ENCODE measurements at regions not wholly inside any gene's neighbourhood (a gene's known extent, or its start where the extent isn't known, plus 50 kb on each side); places are given as distances from the start of the nearest gene placed in this dataset.
"Not testable (repeated sequence)": the region's sequence is repeated elsewhere in the genome, so short reads cannot be mapped to it uniquely, and the experiment has no call there.

DNA sequence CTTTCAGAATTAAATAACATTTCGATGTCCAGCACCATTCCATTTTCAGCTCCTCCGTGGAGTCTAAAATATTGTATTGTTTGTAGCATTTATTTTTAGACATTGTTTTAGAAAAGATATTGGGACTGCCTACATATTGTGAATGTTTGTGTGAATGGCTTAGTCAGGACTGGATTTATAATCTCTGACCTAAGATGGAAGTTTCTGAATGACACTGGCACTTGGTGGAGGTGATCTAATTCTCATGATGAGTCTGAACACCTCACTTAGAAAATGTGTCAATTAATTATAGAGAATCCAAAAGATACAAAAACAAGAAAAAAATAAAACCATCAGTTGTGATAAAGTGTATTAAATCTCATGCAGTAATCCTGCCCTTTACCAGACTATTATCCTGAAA, 60.8 kb upstream of the HBS1L start:
- Histone ChIP-seq H3K27me3 (no peaks in the 10 kb centered on the region), H3K4me3 (no peak overlapping the region), H3K9me3 (no peaks in the 10 kb centered on the region), H3K4me1 (no peaks in the 10 kb centered on the region), H3K27ac (no peak overlapping the region), H3K36me3 (no peaks in the 10 kb centered on the region)
- DNase-seq = no peak
- intact Hi-C loops (cut with DNase I; ENCODE audit: low total_unique reads) = no loop called here
- TF ChIP-seq POLR2AphosphoS5 (IDR thresholded peaks at IDR 0.05) = no peak
- TF ChIP-seq POLR2A (IDR thresholded peaks at IDR 0.05) = no peak
- TF ChIP-seq, protein P1, sequence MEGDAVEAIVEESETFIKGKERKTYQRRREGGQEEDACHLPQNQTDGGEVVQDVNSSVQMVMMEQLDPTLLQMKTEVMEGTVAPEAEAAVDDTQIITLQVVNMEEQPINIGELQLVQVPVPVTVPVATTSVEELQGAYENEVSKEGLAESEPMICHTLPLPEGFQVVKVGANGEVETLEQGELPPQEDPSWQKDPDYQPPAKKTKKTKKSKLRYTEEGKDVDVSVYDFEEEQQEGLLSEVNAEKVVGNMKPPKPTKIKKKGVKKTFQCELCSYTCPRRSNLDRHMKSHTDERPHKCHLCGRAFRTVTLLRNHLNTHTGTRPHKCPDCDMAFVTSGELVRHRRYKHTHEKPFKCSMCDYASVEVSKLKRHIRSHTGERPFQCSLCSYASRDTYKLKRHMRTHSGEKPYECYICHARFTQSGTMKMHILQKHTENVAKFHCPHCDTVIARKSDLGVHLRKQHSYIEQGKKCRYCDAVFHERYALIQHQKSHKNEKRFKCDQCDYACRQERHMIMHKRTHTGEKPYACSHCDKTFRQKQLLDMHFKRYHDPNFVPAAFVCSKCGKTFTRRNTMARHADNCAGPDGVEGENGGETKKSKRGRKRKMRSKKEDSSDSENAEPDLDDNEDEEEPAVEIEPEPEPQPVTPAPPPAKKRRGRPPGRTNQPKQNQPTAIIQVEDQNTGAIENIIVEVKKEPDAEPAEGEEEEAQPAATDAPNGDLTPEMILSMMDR (IDR thresholded peaks at IDR 0.05) = no peak
- TF ChIP-seq EP300 (IDR thresholded peaks at IDR 0.05; ENCODE audit: low read depth) = no peak
- in situ Hi-C loops (cut with MboI; ENCODE audit: low pct_ligation_motif_present in 1 of 4, low pct_unique_long_range_greater_than_20kb in 1 of 4, low sequenced_read_pairs in 3 of 4) = no loop called here
- 82 to 93% methylated on average over 2 of the region's 2 CpGs for WGBS, 2 donors (ENCODE audit: low coverage in 1 of 2)

DNA sequence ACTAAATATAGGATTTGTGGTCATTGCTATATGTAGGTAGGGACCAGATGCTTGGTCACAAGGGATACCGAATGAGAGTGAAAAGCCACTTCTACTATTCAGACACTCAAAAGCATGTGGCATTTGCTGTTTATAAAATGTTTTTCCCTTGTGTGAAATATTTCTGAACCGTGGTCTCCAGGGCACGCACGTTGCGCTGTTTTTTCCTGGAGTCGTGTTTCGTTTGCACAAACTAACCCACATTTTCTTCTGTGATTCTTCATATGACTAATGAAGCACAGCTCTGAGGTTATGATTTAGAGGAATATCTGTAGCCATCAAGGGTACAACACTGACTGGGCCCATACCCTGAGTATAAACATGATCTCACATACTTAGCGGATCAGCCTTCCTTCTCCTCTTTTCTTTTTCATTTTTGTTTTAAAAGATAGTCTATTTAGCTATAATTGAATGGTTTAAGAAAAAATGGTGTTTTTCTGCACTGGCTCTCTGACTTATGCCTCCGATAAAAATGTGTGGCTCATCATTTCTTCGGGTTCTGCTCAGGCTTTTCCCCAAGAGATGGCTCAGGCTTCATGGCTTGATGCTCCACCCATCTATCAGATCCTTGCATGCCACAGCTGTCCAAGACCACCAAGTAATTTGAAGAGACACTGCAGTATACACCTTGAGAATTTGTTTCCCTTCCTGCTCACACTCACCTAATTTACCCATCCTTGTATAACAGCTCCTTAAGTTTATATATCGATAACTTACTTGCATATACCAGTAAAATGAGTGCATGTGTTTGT, 59.9 kb upstream of the HBS1L start:
- no peaks in the 10 kb centered on the region for H3K4me1 ChIP-seq
- in situ Hi-C loops (cut with MboI; ENCODE audit: low pct_ligation_motif_present in 1 of 4, low pct_unique_long_range_greater_than_20kb in 1 of 4, low sequenced_read_pairs in 3 of 4) (no loop called here), intact Hi-C loops (cut with DNase I; ENCODE audit: low total_unique reads) (no loop called here)
- 72 to 75% methylated on average over 11 of the region's 11 CpGs for WGBS, 2 donors (ENCODE audit: low coverage in 1 of 2)
- no peaks in the 10 kb centered on the region for H3K27me3 ChIP-seq
- H3K4me3 ChIP-seq = no peak overlapping the region
- H3K27ac ChIP-seq = no peak overlapping the region
- no peaks in the 10 kb centered on the region for H3K9me3 ChIP-seq
- DNase-seq = no peak
- TF ChIP-seq POLR2AphosphoS5 (IDR thresholded peaks at IDR 0.05) (no peak), POLR2A (IDR thresholded peaks at IDR 0.05) (no peak), EP300 (IDR thresholded peaks at IDR 0.05; ENCODE audit: low read depth) (no peak)
- TF ChIP-seq, protein P1 (IDR thresholded peaks at IDR 0.05) = no peak
- no peaks in the 10 kb centered on the region for H3K36me3 ChIP-seq

DNA sequence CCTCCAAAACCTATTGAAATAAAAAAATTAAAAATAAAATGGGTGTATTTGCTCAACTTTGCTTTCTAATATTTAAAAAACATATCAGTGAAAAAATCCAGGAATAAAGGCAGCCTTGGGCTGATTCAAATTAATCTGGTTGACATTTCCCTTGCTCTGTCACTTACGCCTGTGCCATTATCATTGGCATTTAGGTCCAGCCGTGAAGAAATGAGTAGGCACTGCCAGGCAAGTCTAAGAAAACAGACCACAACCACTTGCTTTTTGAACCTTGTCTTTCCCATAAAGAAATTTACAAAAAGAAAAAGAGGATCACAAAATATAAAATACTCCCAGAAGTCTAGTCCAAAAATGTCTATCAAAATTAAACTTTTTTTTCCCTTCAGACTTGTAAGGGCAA, 59.2 kb upstream of the HBS1L start:
- H3K36me3 ChIP-seq = no peaks in the 10 kb centered on the region
- no peaks in the 10 kb centered on the region for H3K4me1 ChIP-seq
- H3K4me3 ChIP-seq = no peak overlapping the region
- intact Hi-C loops (cut with DNase I; ENCODE audit: low total_unique reads) (no loop called here), in situ Hi-C loops (cut with MboI; ENCODE audit: low pct_ligation_motif_present in 1 of 4, low pct_unique_long_range_greater_than_20kb in 1 of 4, low sequenced_read_pairs in 3 of 4) (no loop called here)
- no peak overlapping the region for H3K27ac ChIP-seq
- H3K9me3 ChIP-seq = no peaks in the 10 kb centered on the region
- no peak for DNase-seq
- TF ChIP-seq, protein P1 (IDR thresholded peaks at IDR 0.05) = no peak
- no peak for TF ChIP-seq POLR2AphosphoS5 (IDR thresholded peaks at IDR 0.05)
- TF ChIP-seq EP300 (IDR thresholded peaks at IDR 0.05; ENCODE audit: low read depth) = no peak
- TF ChIP-seq POLR2A (IDR thresholded peaks at IDR 0.05) = no peak
- 73 to 78% methylated on average over 2 of the region's 2 CpGs for WGBS, 2 donors (ENCODE audit: low coverage in 1 of 2)
- H3K27me3 ChIP-seq = no peaks in the 10 kb centered on the region

DNA sequence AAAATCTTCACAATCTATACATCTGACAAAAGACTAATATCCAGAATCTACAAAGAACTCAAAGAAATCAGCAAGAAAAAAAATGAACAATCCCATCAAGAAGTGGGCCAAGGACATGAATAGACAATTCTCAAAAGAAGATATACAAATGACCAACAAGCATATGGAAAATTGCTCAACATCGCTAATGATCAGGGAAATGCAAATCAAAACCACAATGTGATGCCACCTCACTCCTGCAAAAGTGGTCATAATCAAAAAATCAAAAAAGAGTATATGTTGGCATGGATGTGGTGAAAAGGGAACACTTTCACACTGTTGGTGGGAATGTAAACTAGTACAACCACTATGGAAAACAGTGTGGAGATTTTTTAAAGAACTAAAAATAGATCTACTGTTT, 58.3 kb upstream of the HBS1L start:
- H3K4me3 ChIP-seq; H3K27ac ChIP-seq; intact Hi-C loops (cut with DNase I; ENCODE audit: low total_unique reads); DNase-seq; H3K9me3 ChIP-seq; H3K36me3 ChIP-seq; H3K4me1 ChIP-seq; in situ Hi-C loops (cut with MboI; ENCODE audit: low pct_ligation_motif_present in 1 of 4, low pct_unique_long_range_greater_than_20kb in 1 of 4, low sequenced_read_pairs in 3 of 4); H3K27me3 ChIP-seq: not testable (repeated sequence)
- 72 to 100% methylated on average over 1 of the region's 1 CpG for WGBS, 2 donors (ENCODE audit: low coverage in 1 of 2)

DNA sequence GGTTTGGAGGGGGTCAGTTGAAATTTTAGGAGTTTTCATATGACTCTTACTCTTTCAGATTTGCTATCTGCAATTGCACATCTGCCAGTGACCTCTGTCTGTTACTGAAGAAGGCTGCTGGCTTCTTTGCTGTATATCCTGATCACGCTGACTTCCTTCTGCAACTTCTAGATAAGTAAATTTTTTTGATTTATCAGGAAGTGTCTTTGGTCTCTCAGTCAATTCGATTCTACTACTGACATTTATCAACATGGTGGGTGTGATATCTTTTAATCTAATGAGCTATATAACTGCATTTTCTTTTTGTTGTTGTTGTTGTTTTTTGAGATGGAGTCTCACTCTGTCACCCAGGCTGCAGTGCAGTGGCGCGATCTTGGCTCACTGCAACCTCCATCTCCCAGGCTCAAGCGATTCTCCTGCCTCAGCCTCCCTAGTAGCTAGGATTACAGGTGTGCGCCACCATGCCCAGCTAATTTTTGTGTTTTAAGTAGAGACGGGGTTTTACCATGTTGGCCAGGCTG, 55.7 kb upstream of the HBS1L start:
- in situ Hi-C loops (cut with MboI; ENCODE audit: low pct_ligation_motif_present in 1 of 4, low pct_unique_long_range_greater_than_20kb in 1 of 4, low sequenced_read_pairs in 3 of 4); H3K27ac ChIP-seq; H3K9me3 ChIP-seq; DNase-seq; intact Hi-C loops (cut with DNase I; ENCODE audit: low total_unique reads); H3K36me3 ChIP-seq; H3K27me3 ChIP-seq; H3K4me1 ChIP-seq; H3K4me3 ChIP-seq: not testable (repeated sequence)
- WGBS, 2 donors (ENCODE audit: low coverage in 1 of 2) = 76 to 82% methylated on average over 4 to 7 of the region's 7 CpGs

All from transverse colon (tissue), 4 donors.